ENCODE measurements at regions not wholly inside any gene's neighbourhood (a gene's known extent, or its start where the extent isn't known, plus 50 kb on each side); places are given as distances from the start of the nearest gene placed in this dataset.

GRCh38 chr17:15177343-15177742, 87.8 kb downstream of the PMP22 start:
- no peak for DNase-seq

- no peak for DNase-seq
These were observed 89.8 kb downstream of the PMP22 start for GRCh38 chr17:15175356-15175755.

- DNase-seq, result peak; percentile 61 to 75
These were observed 93.7 kb downstream of the PMP22 start for GRCh38 chr17:15171167-15172047.

- DNase-seq, result no peak
These were observed 95.5 kb downstream of the PMP22 start for GRCh38 chr17:15169676-15170075.

GRCh38 chr17:15168379-15168778, 96.7 kb downstream of the PMP22 start:
- no peak for DNase-seq

- DNase-seq, result no peak
These were observed 103.7 kb downstream of the PMP22 start for GRCh38 chr17:15161395-15161794.

GRCh38 chr17:15157051-15157450, 108.1 kb downstream of the PMP22 start:
- no peak for DNase-seq

- no peak for DNase-seq
These were observed 110.5 kb downstream of the PMP22 start for GRCh38 chr17:15154618-15155017.

- DNase-seq, result no peak
These were observed 119.5 kb downstream of the PMP22 start for GRCh38 chr17:15145621-15146020.

- DNase-seq, result no peak
These were observed 121.6 kb downstream of the PMP22 start for GRCh38 chr17:15143524-15143923.

- no peak for DNase-seq
These were observed 130.8 kb downstream of the PMP22 start for GRCh38 chr17:15134363-15134762.

GRCh38 chr17:15133826-15134225, 131.3 kb downstream of the PMP22 start:
- DNase-seq, result no peak

GRCh38 chr17:15133143-15133542, 132.0 kb downstream of the PMP22 start:
- DNase-seq, result no peak

- no peak for DNase-seq
These were observed 134.7 kb downstream of the PMP22 start for GRCh38 chr17:15130426-15130825.

- no peak for DNase-seq
These were observed 135.1 kb downstream of the PMP22 start for GRCh38 chr17:15129986-15130385.

GRCh38 chr17:15124746-15125145, 140.4 kb downstream of the PMP22 start:
- no peak for DNase-seq

GRCh38 chr17:15124264-15124595, 140.9 kb downstream of the PMP22 start:
- no peak for DNase-seq

- no peak for DNase-seq
These were observed 141.4 kb downstream of the PMP22 start for GRCh38 chr17:15123593-15124263.

GRCh38 chr17:15122857-15123256, 142.3 kb downstream of the PMP22 start:
- DNase-seq, result no peak

GRCh38 chr17:15121426-15121825, 143.7 kb downstream of the PMP22 start:
- DNase-seq, result no peak

GRCh38 chr17:15119968-15120367, 145.2 kb downstream of the PMP22 start:
- DNase-seq, result no peak

- DNase-seq, result no peak
These were observed 147.9 kb downstream of the PMP22 start for GRCh38 chr17:15117239-15117638.

GRCh38 chr17:15112846-15113617, 152.1 kb downstream of the PMP22 start:
- peak; percentile 7 to 61 for DNase-seq

Data from right lung (tissue), 2 donors.